ENCODE measurements at regions not wholly inside any gene's neighbourhood (a gene's known extent, or its start where the extent isn't known, plus 50 kb on each side); places are given as distances from the start of the nearest gene placed in this dataset.

GRCh38 chr1:177356674-177357435 is 186.1 kb downstream of the BRINP2 start:
- intact Hi-C loops (cut with DNase I, micrococcal nuclease): no loop called here
- CTCF ChIA-PET: interaction anchor here (0.6 to 0.8 kb wide), 3 partner anchors 8 to 1993 kb away, joined by 3 read pairs; no protein-coding TSS in a partner anchor
- ATAC-seq (no peak), DNase-seq (no peak)
- Mint-ChIP-seq H3K9me3 (ENCODE audit: low read depth) (peaks cover 2% of the 10 kb centered on the region), H3K36me3 (ENCODE audit: low read depth) (no peaks in the 10 kb centered on the region), H3K4me3 (no peak overlapping the region), H3K4me1 (no peaks in the 10 kb centered on the region), H3K27me3 (peaks cover 2% of the 10 kb centered on the region), H3K27ac (no peak overlapping the region)
- POLR2A ChIA-PET: no interaction called here

DNA sequence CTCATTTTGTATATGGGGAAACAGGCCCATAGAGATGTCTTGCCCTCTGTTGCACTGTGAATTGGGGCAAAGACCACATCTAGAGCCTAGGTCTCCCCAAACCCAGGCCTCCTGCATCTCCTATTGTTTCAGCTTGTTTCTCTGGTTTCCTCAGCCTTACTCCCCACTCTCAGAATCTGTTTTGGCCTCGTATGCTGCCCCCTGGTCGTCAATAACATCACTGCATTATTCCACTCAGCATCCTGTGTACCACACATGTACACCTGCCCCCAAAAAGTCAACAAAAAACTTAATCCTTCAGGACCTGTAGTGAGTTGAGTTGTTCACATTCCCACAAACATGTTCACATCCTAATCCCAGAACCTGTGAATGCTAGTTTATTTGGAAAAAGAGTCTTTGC is 184.8 kb downstream of the BRINP2 start:
- no peak for ATAC-seq
- CTCF ChIA-PET: no interaction called here

GRCh38 chr1:177354247-177354646 is 183.5 kb downstream of the BRINP2 start:
- no peak for DNase-seq
- intact Hi-C loops (cut with DNase I, micrococcal nuclease): no loop called here
- ChIA-PET CTCF (no interaction called here), POLR2A (no interaction called here)
- Mint-ChIP-seq H3K9me3 (ENCODE audit: low read depth) (no peaks in the 10 kb centered on the region), H3K4me3 (no peak overlapping the region), H3K27me3 (peaks cover 2% of the 10 kb centered on the region), H3K36me3 (ENCODE audit: low read depth) (no peaks in the 10 kb centered on the region), H3K4me1 (no peaks in the 10 kb centered on the region), H3K27ac (no peak overlapping the region)
- ATAC-seq: no peak

More for the DNA sequence above, 184.8 kb downstream of the BRINP2 start:
- no peak for DNase-seq
- Mint-ChIP-seq H3K27ac (no peak overlapping the region), H3K9me3 (ENCODE audit: low read depth) (no peaks in the 10 kb centered on the region), H3K27me3 (peaks cover 2% of the 10 kb centered on the region), H3K4me1 (no peaks in the 10 kb centered on the region), H3K4me3 (no peak overlapping the region), H3K36me3 (ENCODE audit: low read depth) (no peaks in the 10 kb centered on the region)
- intact Hi-C loops (cut with DNase I, micrococcal nuclease): no loop called here
- POLR2A ChIA-PET: no interaction called here

DNA sequence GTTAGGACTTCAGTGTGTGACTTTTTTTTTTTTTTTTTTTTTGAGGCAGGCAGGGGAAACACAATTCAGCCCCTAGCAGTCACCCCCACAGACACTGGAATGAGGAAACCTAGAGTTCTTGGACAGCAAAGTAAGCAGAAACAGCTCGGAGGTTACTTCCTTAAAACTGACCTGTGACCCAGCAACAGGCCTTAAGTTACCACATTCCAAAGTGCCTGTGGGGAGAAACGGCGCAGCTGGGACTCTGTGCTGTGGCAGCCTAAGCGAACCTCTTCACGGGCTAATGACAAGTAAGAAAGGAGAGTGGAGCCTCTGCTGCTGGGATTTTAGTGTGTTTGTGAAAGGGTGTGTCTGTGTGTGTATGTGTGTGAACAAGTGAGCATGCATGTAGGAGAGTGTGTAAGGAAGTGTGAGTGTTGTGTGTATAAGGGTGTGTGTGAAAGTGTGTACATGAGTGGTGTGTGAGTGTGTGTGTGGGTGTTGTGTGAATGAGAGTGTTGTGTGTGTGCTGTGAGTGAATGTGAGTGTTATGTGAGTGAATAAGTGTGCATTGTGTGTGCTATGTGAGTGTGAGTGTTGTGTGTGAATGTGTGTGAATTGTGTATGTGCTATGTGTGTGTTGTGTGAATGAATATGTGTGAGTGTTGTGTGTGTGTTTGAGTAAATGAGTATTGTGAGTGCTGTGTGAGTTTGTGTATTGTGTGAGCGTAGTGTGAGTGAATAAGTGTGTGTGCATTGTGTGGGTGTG is 180.8 kb downstream of the BRINP2 start:
- ATAC-seq (no peak), DNase-seq (no peak)
- Mint-ChIP-seq H3K9me3 (ENCODE audit: low read depth) (no peaks in the 10 kb centered on the region), H3K4me3 (no peak overlapping the region), H3K4me1 (no peaks in the 10 kb centered on the region), H3K27me3 (peaks cover 2% of the 10 kb centered on the region), H3K36me3 (ENCODE audit: low read depth) (no peaks in the 10 kb centered on the region), H3K27ac (no peak overlapping the region)
- intact Hi-C loops (cut with DNase I, micrococcal nuclease): no loop called here
- ChIA-PET POLR2A (no interaction called here), CTCF (no interaction called here)

GRCh38 chr1:177346790-177347359 is 176.1 kb downstream of the BRINP2 start:
- Mint-ChIP-seq H3K4me3 (no peak overlapping the region), H3K36me3 (ENCODE audit: low read depth) (no peaks in the 10 kb centered on the region), H3K27me3 (no peaks in the 10 kb centered on the region), H3K4me1 (no peaks in the 10 kb centered on the region), H3K9me3 (ENCODE audit: low read depth) (no peaks in the 10 kb centered on the region), H3K27ac (no peak overlapping the region)
- intact Hi-C loops (cut with DNase I, micrococcal nuclease): no loop called here
- POLR2A ChIA-PET: no interaction called here
- DNase-seq (no peak), ATAC-seq (no peak)
- CTCF ChIA-PET: no interaction called here

DNA sequence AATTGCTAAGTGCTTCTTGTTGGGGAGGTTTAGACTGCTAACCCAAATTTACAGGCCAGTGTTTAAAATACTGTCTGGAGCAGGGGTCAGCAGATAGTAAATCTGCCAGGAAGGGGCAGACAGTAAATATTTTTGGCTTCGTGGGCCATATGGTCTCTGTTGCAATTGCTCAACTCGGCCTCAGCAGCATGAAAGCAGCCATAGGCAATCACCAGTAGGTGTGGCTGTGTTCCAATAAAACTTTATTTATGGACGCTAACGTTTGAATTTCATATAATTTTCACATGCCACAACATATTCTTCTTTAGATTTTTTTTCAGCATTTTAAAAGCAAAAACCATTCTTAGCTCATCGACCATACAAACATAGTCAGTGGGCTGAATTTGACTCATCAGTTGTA is 172.7 kb downstream of the BRINP2 start:
- Mint-ChIP-seq H3K9me3 (ENCODE audit: low read depth) (no peaks in the 10 kb centered on the region), H3K27ac (no peak overlapping the region), H3K27me3 (no peaks in the 10 kb centered on the region), H3K4me1 (no peaks in the 10 kb centered on the region), H3K36me3 (ENCODE audit: low read depth) (no peaks in the 10 kb centered on the region), H3K4me3 (no peak overlapping the region)
- ATAC-seq: no peak
- intact Hi-C loops (cut with DNase I, micrococcal nuclease): no loop called here
- ChIA-PET POLR2A (no interaction called here), CTCF (no interaction called here)
- DNase-seq: no peak

- CTCF ChIA-PET: no interaction called here
- no peaks in the 10 kb centered on the region for H3K4me1 Mint-ChIP-seq
Observed at GRCh38 chr1:177341773-177342172, 171.0 kb downstream of the BRINP2 start.

DNA sequence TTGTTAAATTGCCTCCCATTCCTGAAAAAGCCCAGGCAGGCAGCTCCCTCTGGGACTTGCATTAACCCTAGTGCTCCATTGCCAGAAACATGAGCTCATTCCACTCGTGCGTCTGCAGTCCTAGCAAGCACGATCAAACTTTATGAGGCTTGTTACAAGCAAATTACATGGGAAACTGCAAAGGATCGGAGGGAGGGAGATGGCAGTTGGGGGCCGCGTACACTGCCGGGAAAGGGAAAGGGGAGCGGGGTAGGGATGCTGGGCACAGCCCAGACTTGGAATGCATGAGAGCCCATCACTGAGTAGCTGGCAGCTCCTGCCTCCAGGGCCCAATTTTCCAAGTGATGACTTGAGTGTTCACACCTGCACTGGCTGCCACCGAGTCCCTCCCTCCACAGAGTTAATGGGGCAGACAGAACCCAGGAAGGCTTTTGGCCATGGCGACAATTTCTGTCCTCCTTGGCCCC is 169.9 kb downstream of the BRINP2 start:
- POLR2A ChIA-PET: no interaction called here
- intact Hi-C loops (cut with DNase I, micrococcal nuclease): no loop called here

More at GRCh38 chr1:177341773-177342172, 171.0 kb downstream of the BRINP2 start:
- ATAC-seq: no peak
- Mint-ChIP-seq H3K9me3 (ENCODE audit: low read depth) (no peaks in the 10 kb centered on the region), H3K36me3 (ENCODE audit: low read depth) (no peaks in the 10 kb centered on the region), H3K27ac (no peak overlapping the region), H3K4me3 (no peak overlapping the region), H3K27me3 (no peaks in the 10 kb centered on the region)
- POLR2A ChIA-PET: no interaction called here
- intact Hi-C loops (cut with DNase I, micrococcal nuclease): no loop called here
- no peak for DNase-seq

GRCh38 chr1:177338376-177338775 is 167.6 kb downstream of the BRINP2 start:
- intact Hi-C loops (cut with DNase I, micrococcal nuclease): no loop called here
- H3K4me1 Mint-ChIP-seq: no peaks in the 10 kb centered on the region
- H3K9me3 Mint-ChIP-seq (ENCODE audit: low read depth): no peaks in the 10 kb centered on the region
- no peaks in the 10 kb centered on the region for H3K36me3 Mint-ChIP-seq (ENCODE audit: low read depth)
- H3K27me3 Mint-ChIP-seq: no peaks in the 10 kb centered on the region
- DNase-seq (no peak), ATAC-seq (no peak)
- ChIA-PET POLR2A (no interaction called here), CTCF (no interaction called here)
- H3K4me3 Mint-ChIP-seq: no peak overlapping the region
- no peak overlapping the region for H3K27ac Mint-ChIP-seq

More for the DNA sequence above, 169.9 kb downstream of the BRINP2 start:
- Mint-ChIP-seq H3K27me3 (no peaks in the 10 kb centered on the region), H3K9me3 (ENCODE audit: low read depth) (no peaks in the 10 kb centered on the region), H3K4me1 (no peaks in the 10 kb centered on the region), H3K4me3 (no peak overlapping the region), H3K27ac (no peak overlapping the region), H3K36me3 (ENCODE audit: low read depth) (no peaks in the 10 kb centered on the region)
- ATAC-seq: no peak
- DNase-seq: no peak
- CTCF ChIA-PET: no interaction called here

GRCh38 chr1:177334903-177335302 is 164.1 kb downstream of the BRINP2 start:
- ATAC-seq: no peak
- intact Hi-C loops (cut with DNase I, micrococcal nuclease): no loop called here
- CTCF ChIA-PET: no interaction called here
- no peaks in the 10 kb centered on the region for H3K36me3 Mint-ChIP-seq (ENCODE audit: low read depth)
- POLR2A ChIA-PET: no interaction called here
- no peaks in the 10 kb centered on the region for H3K27me3 Mint-ChIP-seq
- no peaks in the 10 kb centered on the region for H3K4me1 Mint-ChIP-seq
- H3K9me3 Mint-ChIP-seq (ENCODE audit: low read depth): peaks cover 5% of the 10 kb centered on the region
- DNase-seq: no peak
- H3K27ac Mint-ChIP-seq: no peak overlapping the region
- no peak overlapping the region for H3K4me3 Mint-ChIP-seq

DNA sequence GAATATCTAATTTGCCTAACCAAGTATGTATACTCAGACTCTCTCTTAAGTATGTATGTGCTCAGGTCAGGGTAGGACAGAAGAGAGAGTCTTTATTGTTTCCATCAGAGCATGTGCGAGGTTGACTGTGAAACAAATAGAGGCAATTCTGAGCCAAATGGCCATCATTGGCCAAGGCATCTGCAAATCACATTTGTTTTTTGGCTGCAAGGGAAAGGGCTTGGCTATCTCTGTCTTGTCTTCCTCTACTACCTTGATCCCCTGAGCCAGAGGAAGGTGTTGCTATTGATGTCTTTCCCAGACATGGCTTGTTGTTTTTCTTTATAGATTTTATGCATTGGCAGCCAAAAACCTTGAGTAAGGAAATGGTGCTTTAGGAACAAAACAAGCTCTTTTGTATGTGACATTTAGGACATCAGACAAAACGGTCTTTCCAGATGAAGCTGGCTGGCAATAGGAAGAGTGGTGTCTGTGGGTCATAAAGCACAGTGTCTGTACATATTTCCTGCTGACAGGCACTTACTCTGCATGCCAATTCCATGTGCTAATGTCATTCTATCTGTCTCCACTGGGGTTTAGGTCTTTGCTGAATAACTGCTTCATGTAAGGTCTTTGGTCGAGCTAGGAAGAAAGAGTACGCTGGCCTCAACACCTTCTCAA is 163.3 kb downstream of the BRINP2 start:
- CTCF ChIA-PET: no interaction called here
- intact Hi-C loops (cut with DNase I, micrococcal nuclease): no loop called here
- ATAC-seq (no peak), DNase-seq (no peak)
- Mint-ChIP-seq H3K36me3 (ENCODE audit: low read depth) (no peaks in the 10 kb centered on the region), H3K27ac (no peak overlapping the region), H3K4me1 (no peaks in the 10 kb centered on the region), H3K27me3 (no peaks in the 10 kb centered on the region), H3K9me3 (ENCODE audit: low read depth) (peaks cover 5% of the 10 kb centered on the region), H3K4me3 (no peak overlapping the region)
- POLR2A ChIA-PET: no interaction called here

Measured in activated CD4-positive, alpha-beta T cell treated with anti-CD3 and anti-CD28 coated beads for 36 hours (primary cell).